GM12878 (cell line): ENCODE measurements at regions not wholly inside any gene's neighbourhood (a gene's known extent, or its start where the extent isn't known, plus 50 kb on each side); places are given as distances from the start of the nearest gene placed in this dataset.

Experiments
- ATAC-seq: fragments of 200-7000 bp; cut with Tn5 transposase; 3 replicates; pipeline ENCODE4 v1.9.1; 2020; ENCODE audit warnings: mild to moderate bottlenecking, moderate library complexity
- BruUV-seq: library from RNA; stranded (reverse); fragments of 400-500 nt; replicated peaks from 2 replicates; lab custom pipeline; 2021; lab: Mats Ljungman, UMichigan
- CTCF ChIA-PET: fragments of 300-600 bp; sonication (Branson Sonifier 250); formaldehyde crosslinking; extraction: SDS; loops from one replicate; lab custom pipeline; 2021; ENCODE audit warnings: inconsistent platforms; lab: Yijun Ruan, JAX
- POLR2A ChIA-PET: fragments of 350-600 bp; formaldehyde crosslinking; extraction: SDS; loops from one replicate; lab custom pipeline; 2021; ENCODE audit warnings: inconsistent platforms; lab: Charles Lee
- RAD21 ChIA-PET: fragments of 300-600 bp; sonication (Branson Sonifier 250); formaldehyde crosslinking; loops from one replicate; lab custom pipeline; 2023; ENCODE audit warnings: antibody characterized with exemption; ENCODE audit not compliant: unreplicated experiment; lab: Charles Lee
- SMC1A ChIA-PET: fragments of 300-600 bp; sonication (Branson Sonifier 250); formaldehyde crosslinking; loops from one replicate; lab custom pipeline; 2023; ENCODE audit not compliant: unreplicated experiment, uncharacterized antibody; lab: Charles Lee
- DNase-seq: peaks from one replicate; pipeline ENCODE4 v3.0.0-alpha.2; 2011; ENCODE audit warnings: low read depth, low spot score
- FAIRE-seq: peaks from 3 replicates; lab custom pipeline; 2011; peaks lifted over from hg19 to GRCh38; lab: Jason Lieb, UNC
- H2AFZ ChIP-seq: 2 replicates; pipeline ENCODE4 v1.6.0; 2011; ENCODE audit warnings: low read depth, low read length, control low read depth; ENCODE audit not compliant: control insufficient read depth
- H3K27ac ChIP-seq: 2 replicates; pipeline ENCODE4 v1.5.1; 2011; ENCODE audit warnings: control low read depth; ENCODE audit not compliant: control insufficient read depth, insufficient read depth
- H3K27me3 ChIP-seq, 2 experiments: replicated peaks in 1 of 2; 2 replicates each; pipeline versions ENCODE4 v1.6.0 to v1.6.1; 2011; ENCODE audit warnings: low read length in 1 of 2; ENCODE audit not compliant: control insufficient read depth in 2 of 2, insufficient read depth in 2 of 2
- H3K36me3 ChIP-seq, 2 experiments: 2 replicates each; pipeline ENCODE4 v1.5.1; 2011; ENCODE audit warnings: low read length in 1 of 2; ENCODE audit not compliant: control insufficient read depth in 2 of 2, insufficient read depth in 2 of 2
- H3K4me1 ChIP-seq: 2 replicates; pipeline ENCODE4 v1.6.1; 2011; ENCODE audit warnings: mild to moderate bottlenecking, low read length, moderate library complexity, mixed read lengths; ENCODE audit not compliant: control insufficient read depth, insufficient read depth
- H3K4me2 ChIP-seq: 2 replicates; pipeline ENCODE4 v1.6.0; 2011; ENCODE audit warnings: control low read depth; ENCODE audit not compliant: control insufficient read depth, insufficient read depth
- H3K4me3 ChIP-seq: fragments of 200-600 bp; sonication (generic); 2 replicates; pipeline ENCODE4 v1.5.1; 2016
- H3K79me2 ChIP-seq: 2 replicates; pipeline ENCODE4 v1.6.0; 2011; ENCODE audit warnings: low read length; ENCODE audit not compliant: control insufficient read depth, insufficient read depth
- H3K9ac ChIP-seq: 2 replicates; pipeline ENCODE4 v1.8.0; 2011; ENCODE audit warnings: low read length, control low read depth, mixed read lengths; ENCODE audit not compliant: control insufficient read depth, insufficient read depth
- H3K9me3 ChIP-seq: replicated peaks from 3 replicates; pipeline ENCODE4 v1.5.1; 2011; ENCODE audit warnings: mild to moderate bottlenecking, low read length; ENCODE audit not compliant: control insufficient read depth, insufficient read depth
- H4K20me1 ChIP-seq: 2 replicates; pipeline ENCODE4 v1.6.0; 2011; ENCODE audit not compliant: control insufficient read depth, insufficient read depth
- ATF3 ChIP-seq: IDR thresholded peaks from 2 replicates; pipeline ENCODE4 v1.6.1; 2011; ENCODE audit warnings: low read depth, mild to moderate bottlenecking, low read length, moderate library complexity, borderline replicate concordance; ENCODE audit errors: extremely low read depth
- BCL11A ChIP-seq: IDR thresholded peaks from 2 replicates; pipeline ENCODE4 v1.6.1; 2011; ENCODE audit warnings: low read depth, low read length
- BRCA1 ChIP-seq: IDR thresholded peaks from 2 replicates; pipeline ENCODE4 v1.6.1; 2011; ENCODE audit warnings: low read depth, low read length, improper control_type of control experiment
- CREM ChIP-seq: IDR thresholded peaks from 2 replicates; pipeline ENCODE4 v1.6.1; 2014; ENCODE audit warnings: antibody characterized with exemption, low read depth
- E2F4 ChIP-seq: IDR thresholded peaks from 2 replicates; pipeline ENCODE4 v1.6.1; 2012; ENCODE audit warnings: low read depth, low read length, improper control_type of control experiment
- E4F1 ChIP-seq: fragments of 450-650 bp; IDR thresholded peaks from 2 replicates; pipeline ENCODE4 v1.6.1; 2018; ENCODE audit warnings: borderline replicate concordance, mild to moderate bottlenecking; ENCODE audit not compliant: partially characterized antibody
- ELK1 ChIP-seq: IDR thresholded peaks from 2 replicates; pipeline ENCODE4 v1.6.1; 2012; ENCODE audit warnings: low read depth, low read length, improper control_type of control experiment
- ESRRA ChIP-seq: IDR thresholded peaks from 2 replicates; pipeline ENCODE4 v1.6.1; 2012; ENCODE audit warnings: mild to moderate bottlenecking, low read length, improper control_type of control experiment
- MEF2B ChIP-seq: fragments of 450-650 bp; IDR thresholded peaks from 2 replicates; pipeline ENCODE4 v1.6.1; 2018; ENCODE audit warnings: mild to moderate bottlenecking, moderate library complexity; ENCODE audit not compliant: partially characterized antibody, poor library complexity, severe bottlenecking
- POLR2A ChIP-seq: IDR thresholded peaks from 2 replicates; pipeline ENCODE4 v1.6.1; 2011; ENCODE audit warnings: low read depth, mild to moderate bottlenecking, low read length
- TBL1XR1 ChIP-seq: IDR thresholded peaks from 2 replicates; pipeline ENCODE4 v1.6.1; 2012; ENCODE audit warnings: low read depth, low read length, improper control_type of control experiment
- USF2 ChIP-seq: IDR thresholded peaks from 2 replicates; pipeline ENCODE4 v1.6.1; 2011; ENCODE audit warnings: low read depth, low read length, improper control_type of control experiment, borderline replicate concordance
- ZBTB40 ChIP-seq: fragments of 450-650 bp; IDR thresholded peaks from 2 replicates; pipeline ENCODE4 v1.6.1; 2016; ENCODE audit warnings: mild to moderate bottlenecking, moderate library complexity, borderline replicate concordance
- ZNF207 ChIP-seq: fragments of 450-650 bp; IDR thresholded peaks from 2 replicates; pipeline ENCODE4 v1.6.1; 2014; ENCODE audit warnings: antibody characterized with exemption, mild to moderate bottlenecking, borderline replicate concordance
- in situ Hi-C: fragments of 300-500 bp; cut with MboI; formaldehyde crosslinking; loops from 9 replicates; pipeline ENCODE4 v1.14.3; 2018; ENCODE audit warnings: mixed read lengths
- intact Hi-C: fragments of 100-400 bp; cut with micrococcal nuclease; formaldehyde crosslinking; loops from one replicate; pipeline ENCODE4 v1.14.2; 2022; ENCODE audit not compliant: unreplicated experiment

DNA sequence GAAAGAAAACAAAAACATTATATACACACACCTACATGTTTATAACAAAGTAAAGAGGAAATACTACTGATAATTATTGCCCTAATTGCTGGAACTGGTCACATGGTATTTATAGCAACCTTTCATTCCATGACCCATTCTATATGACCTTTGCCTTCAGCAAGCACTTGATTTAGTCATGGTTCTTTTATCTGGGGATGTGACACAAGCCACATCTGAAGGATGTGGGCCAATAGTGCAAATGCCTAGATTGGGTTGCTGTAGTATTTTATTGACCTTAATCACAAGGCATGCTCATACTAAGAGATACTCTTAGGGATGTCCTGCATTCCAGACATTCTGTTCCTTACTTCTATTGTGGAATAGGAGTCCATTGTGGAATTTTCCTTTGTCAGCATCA lies 723.5 kb upstream of the POM121L12 start (continued):
- no peak for TF ChIP-seq ZBTB40
- TF ChIP-seq ZNF207 = no peak
- TF ChIP-seq BRCA1 = no peak
- no peak for TF ChIP-seq BCL11A

DNA sequence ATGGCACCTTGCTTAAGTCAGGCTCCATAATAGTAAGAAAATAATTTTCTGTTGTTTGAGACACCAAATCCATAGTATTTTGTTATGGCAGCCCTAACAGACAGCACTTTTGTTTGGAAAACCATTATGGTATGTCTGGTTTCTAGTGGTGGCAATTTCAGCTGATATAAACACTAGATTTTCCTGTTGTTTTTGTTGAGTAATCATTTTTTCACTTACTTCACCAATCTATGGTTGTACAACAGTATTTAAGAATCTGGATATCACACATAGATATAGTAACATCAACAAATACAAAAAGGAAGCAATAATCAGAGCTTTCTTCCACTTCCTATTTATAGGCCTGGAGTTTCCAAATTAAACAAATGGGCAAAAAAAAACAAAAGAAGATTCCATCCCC lies 725.8 kb upstream of the POM121L12 start:
- no peak overlapping the region for H3K9ac ChIP-seq
- ATAC-seq (no peak), DNase-seq (no peak), FAIRE-seq (no peak)
- no peaks in the 10 kb centered on the region for H3K9me3 ChIP-seq
- no peaks in the 10 kb centered on the region for H3K27me3 ChIP-seq
- no peak overlapping the region for H3K27ac ChIP-seq
- CTCF ChIA-PET = no interaction called here
- H4K20me1 ChIP-seq = no peaks in the 10 kb centered on the region
- H3K36me3 ChIP-seq = no peaks in the 10 kb centered on the region
- in situ Hi-C loops = no loop called here
- RAD21 ChIA-PET = no interaction called here
- BruUV-seq = no TSS peak
- intact Hi-C loops = no loop called here
- POLR2A ChIA-PET = no interaction called here
- no peak overlapping the region for H3K4me2 ChIP-seq
- no peak overlapping the region for H3K4me3 ChIP-seq
- no peak overlapping the region for H2AFZ ChIP-seq
- no peaks in the 10 kb centered on the region for H3K79me2 ChIP-seq
- H3K4me1 ChIP-seq = no peaks in the 10 kb centered on the region
- SMC1A ChIA-PET = no interaction called here
- no peak for TF ChIP-seq ELK1
- TF ChIP-seq TBL1XR1 = no peak
- TF ChIP-seq MEF2B = no peak
- TF ChIP-seq POLR2A = no peak
- TF ChIP-seq E4F1 = no peak
- no peak for TF ChIP-seq ESRRA
- no peak for TF ChIP-seq ATF3
- no peak for TF ChIP-seq CREM
- no peak for TF ChIP-seq E2F4
- TF ChIP-seq USF2 = no peak
